ENCODE measurements at regions not wholly inside any gene's neighbourhood (a gene's known extent, or its start where the extent isn't known, plus 50 kb on each side); places are given as distances from the start of the nearest gene placed in this dataset.

GRCh38 chr2:76679025-76679396, 843.2 kb downstream of the LRRTM4 start:
- no peaks in the 10 kb centered on the region for H3K36me3 ChIP-seq (ENCODE audit: insufficient read depth in 1 of 2, low read depth in 1 of 2)
- H3K4me3 ChIP-seq, result no peak overlapping the region
- intact Hi-C loops (cut with DNase I), result no loop called here
- ATAC-seq, result no peak
- 43 to 56% (median 50%) methylated on average over 1 of the region's 1 CpG for WGBS, 3 donors
- H3K27me3 ChIP-seq (ENCODE audit: insufficient read depth in 3 of 3, low read length in 2 of 3), result peaks cover 0 to 2% (median 0%) of the 10 kb centered on the region in 3 donors
- H3K27ac ChIP-seq, result no peak overlapping the region
- no peak for DNase-seq
- H3K4me1 ChIP-seq, result no peaks in the 10 kb centered on the region
- H3K9me3 ChIP-seq, result no peaks in the 10 kb centered on the region
- no peak for TF ChIP-seq CTCF (IDR thresholded peaks at IDR 0.05)

GRCh38 chr2:76678383-76679024, 843.7 kb downstream of the LRRTM4 start:
- Histone ChIP-seq H3K4me1 (no peaks in the 10 kb centered on the region), H3K27me3 (ENCODE audit: insufficient read depth in 3 of 3, low read length in 2 of 3) (peaks cover 0 to 2% (median 0%) of the 10 kb centered on the region in 3 donors), H3K27ac (no peak overlapping the region), H3K36me3 (ENCODE audit: insufficient read depth in 1 of 2, low read depth in 1 of 2) (no peaks in the 10 kb centered on the region), H3K9me3 (no peaks in the 10 kb centered on the region), H3K4me3 (no peak overlapping the region)
- no peak for ATAC-seq
- intact Hi-C loops (cut with DNase I), result no loop called here
- WGBS, 3 donors, result 44 to 49% (median 47%) methylated on average over 3 of the region's 3 CpGs
- TF ChIP-seq CTCF (IDR thresholded peaks at IDR 0.05), result no peak
- no peak for DNase-seq

GRCh38 chr2:76675212-76675611, 847.0 kb downstream of the LRRTM4 start:
- no peak for ATAC-seq
- H3K4me1 ChIP-seq, result no peaks in the 10 kb centered on the region
- DNase-seq, result no peak
- no peak for TF ChIP-seq CTCF (IDR thresholded peaks at IDR 0.05)
- no peak overlapping the region for H3K4me3 ChIP-seq
- H3K9me3 ChIP-seq, result no peaks in the 10 kb centered on the region
- peaks cover 0 to 2% (median 0%) of the 10 kb centered on the region in 3 donors for H3K27me3 ChIP-seq (ENCODE audit: insufficient read depth in 3 of 3, low read length in 2 of 3)
- intact Hi-C loops (cut with DNase I), result no loop called here
- H3K27ac ChIP-seq, result no peak overlapping the region
- H3K36me3 ChIP-seq (ENCODE audit: insufficient read depth in 1 of 2, low read depth in 1 of 2), result no peaks in the 10 kb centered on the region

GRCh38 chr2:76672798-76673197, 849.4 kb downstream of the LRRTM4 start:
- H3K4me3 ChIP-seq, result no peak overlapping the region
- no peaks in the 10 kb centered on the region for H3K36me3 ChIP-seq (ENCODE audit: insufficient read depth in 1 of 2, low read depth in 1 of 2)
- ATAC-seq, result no peak
- peaks cover 0 to 2% (median 0%) of the 10 kb centered on the region in 3 donors for H3K27me3 ChIP-seq (ENCODE audit: insufficient read depth in 3 of 3, low read length in 2 of 3)
- intact Hi-C loops (cut with DNase I), result no loop called here
- H3K9me3 ChIP-seq, result no peaks in the 10 kb centered on the region
- no peak for TF ChIP-seq CTCF (IDR thresholded peaks at IDR 0.05)
- no peaks in the 10 kb centered on the region for H3K4me1 ChIP-seq
- no peak for DNase-seq
- 73 to 82% (median 75%) methylated on average over 2 of the region's 2 CpGs for WGBS, 3 donors
- H3K27ac ChIP-seq, result no peak overlapping the region

GRCh38 chr2:76669966-76670465, 852.2 kb downstream of the LRRTM4 start:
- Histone ChIP-seq H3K36me3 (ENCODE audit: insufficient read depth in 1 of 2, low read depth in 1 of 2) (no peaks in the 10 kb centered on the region), H3K4me3 (no peak overlapping the region), H3K27ac (no peak overlapping the region), H3K4me1 (no peaks in the 10 kb centered on the region), H3K27me3 (ENCODE audit: insufficient read depth in 3 of 3, low read length in 2 of 3) (no peaks in the 10 kb centered on the region), H3K9me3 (no peaks in the 10 kb centered on the region)
- intact Hi-C loops (cut with DNase I), result no loop called here
- 45 to 46% (median 45%) methylated on average over 3 of the region's 3 CpGs for WGBS, 3 donors
- DNase-seq (no peak), ATAC-seq (no peak)
- no peak for TF ChIP-seq CTCF (IDR thresholded peaks at IDR 0.05)
